HG02938 (cell line): ENCODE measurements at regions not wholly inside any gene's neighbourhood (a gene's known extent, or its start where the extent isn't known, plus 50 kb on each side); places are given as distances from the start of the nearest gene placed in this dataset.

Experiments used
- ATAC-seq: cut with Tn5 transposase; IDR thresholded peaks from one replicate; pipeline ENCODE4 v1.9.1; 2021; ENCODE audit warnings: mild to moderate bottlenecking, moderate library complexity; ENCODE audit not compliant: unreplicated experiment

- ATAC-seq: no peak
These were observed 51.0 kb upstream of the TOX3 start for GRCh38 chr16:52597772-52598483.

DNA sequence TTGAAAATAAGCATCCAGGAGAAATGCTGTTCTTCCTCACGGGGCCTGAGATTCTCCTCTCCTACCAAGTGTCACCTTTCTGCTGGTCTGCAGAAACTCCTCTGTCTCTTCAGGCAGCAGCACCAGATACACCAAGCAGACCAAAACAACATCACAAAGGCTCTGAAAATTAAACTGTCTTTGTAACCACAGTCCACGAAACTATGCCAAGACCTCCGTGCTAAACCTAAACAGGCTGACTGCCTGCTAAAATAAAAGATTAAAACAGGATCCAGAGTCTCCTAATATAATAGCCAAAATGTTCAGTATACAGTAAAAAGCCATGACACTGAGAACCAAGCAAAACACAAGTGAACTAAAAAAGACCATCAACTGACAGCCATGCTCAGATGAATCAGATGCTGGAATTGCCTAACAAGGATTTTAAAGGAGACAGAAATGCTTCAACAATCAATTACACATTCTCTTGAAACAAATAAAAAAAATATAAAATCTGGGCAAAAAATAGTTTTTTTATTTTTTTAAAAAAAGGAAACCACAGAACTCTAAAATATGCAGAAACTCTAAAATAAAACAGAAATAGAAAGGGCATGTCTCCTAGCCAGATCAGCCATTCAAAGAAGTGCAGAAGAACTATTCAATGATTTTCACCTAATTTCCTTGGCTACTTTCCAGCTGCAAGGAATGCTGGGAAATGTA lies 50.3 kb upstream of the TOX3 start:
- no peak for ATAC-seq
